GM23338 (cell line): ENCODE measurements at regions not wholly inside any gene's neighbourhood (a gene's known extent, or its start where the extent isn't known, plus 50 kb on each side); places are given as distances from the start of the nearest gene placed in this dataset.

Experiments used
- ATAC-seq: fragments of 200-7000 bp; cut with Tn5 transposase; 3 replicates; pipeline ENCODE4 v1.9.1; 2020
- DNase-seq: peaks from one replicate; pipeline ENCODE4 v3.0.0-alpha.2; 2015; ENCODE audit warnings: low spot score
- H2AFZ ChIP-seq: fragments of 200-600 bp; sonication (generic); 2 replicates; pipeline ENCODE4 v1.8.0; 2016; ENCODE audit warnings: antibody characterized with exemption, mild to moderate bottlenecking, moderate library complexity
- H3F3A ChIP-seq: fragments of 200-600 bp; sonication (generic); replicated peaks from 2 replicates; pipeline ENCODE4 v1.8.0; 2017; ENCODE audit warnings: antibody characterized with exemption, mixed run types, low read depth
- H3K27ac ChIP-seq: fragments of 200-600 bp; sonication (generic); 2 replicates; pipeline ENCODE4 v1.6.1; 2016; ENCODE audit warnings: low read depth
- H3K27me3 ChIP-seq: fragments of 200-600 bp; sonication (generic); 2 replicates; pipeline ENCODE4 v1.8.0; 2016; ENCODE audit warnings: mild to moderate bottlenecking, mixed run types, moderate library complexity; ENCODE audit not compliant: insufficient read depth
- H3K36me3 ChIP-seq: fragments of 200-600 bp; sonication (generic); 2 replicates; pipeline ENCODE4 v1.8.0; 2016; ENCODE audit warnings: mild to moderate bottlenecking; ENCODE audit not compliant: insufficient read depth
- H3K4me1 ChIP-seq: fragments of 200-600 bp; sonication (generic); 2 replicates; pipeline ENCODE4 v1.8.0; 2016; ENCODE audit warnings: mild to moderate bottlenecking, moderate library complexity; ENCODE audit not compliant: insufficient read depth
- H3K4me2 ChIP-seq: fragments of 200-600 bp; sonication (generic); 2 replicates; pipeline ENCODE4 v1.7.1; 2017; ENCODE audit warnings: mixed run types
- H3K4me3 ChIP-seq: fragments of 200-600 bp; sonication (generic); 2 replicates; pipeline ENCODE4 v1.6.1; 2016; ENCODE audit warnings: mixed run types
- H3K79me2 ChIP-seq: fragments of 200-600 bp; sonication (generic); replicated peaks from 2 replicates; pipeline ENCODE4 v1.8.0; 2017; ENCODE audit warnings: mild to moderate bottlenecking; ENCODE audit not compliant: insufficient read depth
- H3K9me2 ChIP-seq: fragments of 200-600 bp; sonication (generic); 2 replicates; pipeline ENCODE4 v1.8.0; 2017; ENCODE audit not compliant: insufficient read depth
- H4K20me1 ChIP-seq: fragments of 200-600 bp; sonication (generic); replicated peaks from 2 replicates; pipeline ENCODE4 v1.8.0; 2017; ENCODE audit warnings: mild to moderate bottlenecking; ENCODE audit not compliant: insufficient read depth
- H3K27ac Mint-ChIP-seq: 2 replicates; pipeline ENCODE4 v1.8.0; 2020; ENCODE audit warnings: inconsistent platforms, mild to moderate bottlenecking, moderate library complexity, mixed read lengths
- H3K27me3 Mint-ChIP-seq: 3 replicates; pipeline ENCODE4 v1.8.0; 2022; ENCODE audit warnings: low read depth, mild to moderate bottlenecking, moderate library complexity, mixed read lengths, inconsistent platforms; ENCODE audit not compliant: insufficient read depth, poor library complexity
- H3K36me3 Mint-ChIP-seq: 3 replicates; pipeline ENCODE4 v1.8.0; 2021; ENCODE audit warnings: low read depth, mild to moderate bottlenecking, inconsistent platforms, moderate library complexity, mixed read lengths
- H3K4me1 Mint-ChIP-seq: 3 replicates; pipeline ENCODE4 v1.8.0; 2020; ENCODE audit warnings: mild to moderate bottlenecking, inconsistent platforms, mixed read lengths
- H3K4me3 Mint-ChIP-seq: 3 replicates; pipeline ENCODE4 v1.8.0; 2021; ENCODE audit warnings: moderate library complexity, mild to moderate bottlenecking, inconsistent platforms, mixed read lengths
- H3K9me3 Mint-ChIP-seq: 3 replicates; pipeline ENCODE4 v1.8.0; 2020; ENCODE audit warnings: moderate library complexity, mild to moderate bottlenecking, inconsistent platforms, mixed read lengths
- CREB1 ChIP-seq: fragments of 250-450 bp; sonication (Bioruptor Pico); IDR thresholded peaks from 2 replicates; pipeline ENCODE4 v1.5.0; 2020; ENCODE audit warnings: low read depth, mild to moderate bottlenecking, moderate library complexity
- EZH2 ChIP-seq: fragments of 200-600 bp; sonication (generic); IDR thresholded peaks from one replicate; pipeline ENCODE4 v1.8.0; 2017; ENCODE audit warnings: antibody characterized with exemption, mild to moderate bottlenecking, low read depth; ENCODE audit not compliant: unreplicated experiment
- EZH2phosphoT487 ChIP-seq: fragments of 200-600 bp; sonication (generic); IDR thresholded peaks from one replicate; pipeline ENCODE4 v1.8.1; 2018; ENCODE audit warnings: antibody characterized with exemption; ENCODE audit not compliant: unreplicated experiment
- JUNB ChIP-seq: IDR thresholded peaks from one replicate; pipeline ENCODE4 v1.6.1; 2016; ENCODE audit warnings: antibody characterized with exemption; ENCODE audit not compliant: unreplicated experiment
- NANOG ChIP-seq: IDR thresholded peaks from 2 replicates; pipeline ENCODE4 v1.6.1; 2016; ENCODE audit warnings: antibody characterized with exemption, borderline replicate concordance
- POLR2AphosphoS5 ChIP-seq: IDR thresholded peaks from 2 replicates; pipeline ENCODE4 v1.6.1; 2016; ENCODE audit warnings: antibody characterized with exemption, low read depth
- STAT1 ChIP-seq: IDR thresholded peaks from one replicate; pipeline ENCODE4 v1.6.1; 2016; ENCODE audit warnings: antibody characterized with exemption; ENCODE audit not compliant: unreplicated experiment
- ZNF114 ChIP-seq: fragments of 250-450 bp; sonication (Bioruptor Pico); IDR thresholded peaks from 2 replicates; pipeline ENCODE4 v1.5.0; 2020; ENCODE audit warnings: mild to moderate bottlenecking, moderate library complexity
- ZNF331 ChIP-seq: fragments of 250-450 bp; sonication (Bioruptor Pico); IDR thresholded peaks from 2 replicates; pipeline ENCODE4 v1.5.0; 2020; ENCODE audit warnings: low read depth, mild to moderate bottlenecking, moderate library complexity
- TF ChIP-seq, protein P1 (sequence below): fragments of 250-450 bp; sonication (Bioruptor Pico); IDR thresholded peaks from 2 replicates; pipeline ENCODE4 v1.5.0; 2020; ENCODE audit warnings: mild to moderate bottlenecking, moderate library complexity
- TF ChIP-seq, protein P2 (sequence below): IDR thresholded peaks from one replicate; pipeline ENCODE4 v1.6.1; 2018; ENCODE audit warnings: antibody characterized with exemption; ENCODE audit not compliant: unreplicated experiment
- TF ChIP-seq, protein P3 (sequence below): IDR thresholded peaks from 2 replicates; pipeline ENCODE4 v1.6.1; 2016; ENCODE audit warnings: antibody characterized with exemption
- TF ChIP-seq, protein P4 (sequence below), 2 experiments: fragments of 200-600 bp in 1 of 2; sonication (generic) in 1 of 2; conservative IDR thresholded peaks; 2 replicates each; pipeline versions ENCODE4 v1.5.1 to v1.6.1; 2016 to 2017; ENCODE audit warnings: antibody characterized with exemption in 2 of 2, low read depth in 2 of 2, mild to moderate bottlenecking in 2 of 2, moderate library complexity in 1 of 2

DNA sequence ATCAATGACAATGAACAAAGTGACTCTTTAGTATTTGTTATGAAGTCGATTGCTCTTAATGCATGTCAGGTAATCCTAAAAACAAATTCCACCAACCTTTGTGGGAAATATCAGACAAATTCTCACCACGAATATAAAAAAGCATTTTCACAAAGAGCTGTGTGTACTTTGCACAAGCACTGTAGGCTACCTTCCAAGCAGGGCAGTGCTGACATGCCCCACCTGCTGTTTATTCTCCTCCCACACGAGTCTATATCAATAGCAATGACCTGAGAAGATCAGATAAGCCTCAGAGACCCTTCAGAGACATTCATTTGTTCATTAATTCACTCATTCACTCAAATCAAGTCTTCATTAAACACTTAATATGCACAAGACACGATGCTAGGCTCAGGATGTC is 469.1 kb downstream of the ZSWIM6 start:
- H3K79me2 ChIP-seq: no peaks in the 10 kb centered on the region
- no peak overlapping the region for H3K27ac Mint-ChIP-seq
- ATAC-seq (no peak), DNase-seq (no peak)
- H3K4me2 ChIP-seq: no peak overlapping the region
- H2AFZ ChIP-seq: no peak overlapping the region
- H3F3A ChIP-seq: no peaks in the 10 kb centered on the region
- H3K9me2 ChIP-seq: peaks cover 5% of the 10 kb centered on the region; the same call in 1 of the 2 replicates
- H3K4me1 ChIP-seq: no peaks in the 10 kb centered on the region
- peaks cover 2% of the 10 kb centered on the region for H3K27me3 Mint-ChIP-seq
- TF ChIP-seq, protein P1, sequence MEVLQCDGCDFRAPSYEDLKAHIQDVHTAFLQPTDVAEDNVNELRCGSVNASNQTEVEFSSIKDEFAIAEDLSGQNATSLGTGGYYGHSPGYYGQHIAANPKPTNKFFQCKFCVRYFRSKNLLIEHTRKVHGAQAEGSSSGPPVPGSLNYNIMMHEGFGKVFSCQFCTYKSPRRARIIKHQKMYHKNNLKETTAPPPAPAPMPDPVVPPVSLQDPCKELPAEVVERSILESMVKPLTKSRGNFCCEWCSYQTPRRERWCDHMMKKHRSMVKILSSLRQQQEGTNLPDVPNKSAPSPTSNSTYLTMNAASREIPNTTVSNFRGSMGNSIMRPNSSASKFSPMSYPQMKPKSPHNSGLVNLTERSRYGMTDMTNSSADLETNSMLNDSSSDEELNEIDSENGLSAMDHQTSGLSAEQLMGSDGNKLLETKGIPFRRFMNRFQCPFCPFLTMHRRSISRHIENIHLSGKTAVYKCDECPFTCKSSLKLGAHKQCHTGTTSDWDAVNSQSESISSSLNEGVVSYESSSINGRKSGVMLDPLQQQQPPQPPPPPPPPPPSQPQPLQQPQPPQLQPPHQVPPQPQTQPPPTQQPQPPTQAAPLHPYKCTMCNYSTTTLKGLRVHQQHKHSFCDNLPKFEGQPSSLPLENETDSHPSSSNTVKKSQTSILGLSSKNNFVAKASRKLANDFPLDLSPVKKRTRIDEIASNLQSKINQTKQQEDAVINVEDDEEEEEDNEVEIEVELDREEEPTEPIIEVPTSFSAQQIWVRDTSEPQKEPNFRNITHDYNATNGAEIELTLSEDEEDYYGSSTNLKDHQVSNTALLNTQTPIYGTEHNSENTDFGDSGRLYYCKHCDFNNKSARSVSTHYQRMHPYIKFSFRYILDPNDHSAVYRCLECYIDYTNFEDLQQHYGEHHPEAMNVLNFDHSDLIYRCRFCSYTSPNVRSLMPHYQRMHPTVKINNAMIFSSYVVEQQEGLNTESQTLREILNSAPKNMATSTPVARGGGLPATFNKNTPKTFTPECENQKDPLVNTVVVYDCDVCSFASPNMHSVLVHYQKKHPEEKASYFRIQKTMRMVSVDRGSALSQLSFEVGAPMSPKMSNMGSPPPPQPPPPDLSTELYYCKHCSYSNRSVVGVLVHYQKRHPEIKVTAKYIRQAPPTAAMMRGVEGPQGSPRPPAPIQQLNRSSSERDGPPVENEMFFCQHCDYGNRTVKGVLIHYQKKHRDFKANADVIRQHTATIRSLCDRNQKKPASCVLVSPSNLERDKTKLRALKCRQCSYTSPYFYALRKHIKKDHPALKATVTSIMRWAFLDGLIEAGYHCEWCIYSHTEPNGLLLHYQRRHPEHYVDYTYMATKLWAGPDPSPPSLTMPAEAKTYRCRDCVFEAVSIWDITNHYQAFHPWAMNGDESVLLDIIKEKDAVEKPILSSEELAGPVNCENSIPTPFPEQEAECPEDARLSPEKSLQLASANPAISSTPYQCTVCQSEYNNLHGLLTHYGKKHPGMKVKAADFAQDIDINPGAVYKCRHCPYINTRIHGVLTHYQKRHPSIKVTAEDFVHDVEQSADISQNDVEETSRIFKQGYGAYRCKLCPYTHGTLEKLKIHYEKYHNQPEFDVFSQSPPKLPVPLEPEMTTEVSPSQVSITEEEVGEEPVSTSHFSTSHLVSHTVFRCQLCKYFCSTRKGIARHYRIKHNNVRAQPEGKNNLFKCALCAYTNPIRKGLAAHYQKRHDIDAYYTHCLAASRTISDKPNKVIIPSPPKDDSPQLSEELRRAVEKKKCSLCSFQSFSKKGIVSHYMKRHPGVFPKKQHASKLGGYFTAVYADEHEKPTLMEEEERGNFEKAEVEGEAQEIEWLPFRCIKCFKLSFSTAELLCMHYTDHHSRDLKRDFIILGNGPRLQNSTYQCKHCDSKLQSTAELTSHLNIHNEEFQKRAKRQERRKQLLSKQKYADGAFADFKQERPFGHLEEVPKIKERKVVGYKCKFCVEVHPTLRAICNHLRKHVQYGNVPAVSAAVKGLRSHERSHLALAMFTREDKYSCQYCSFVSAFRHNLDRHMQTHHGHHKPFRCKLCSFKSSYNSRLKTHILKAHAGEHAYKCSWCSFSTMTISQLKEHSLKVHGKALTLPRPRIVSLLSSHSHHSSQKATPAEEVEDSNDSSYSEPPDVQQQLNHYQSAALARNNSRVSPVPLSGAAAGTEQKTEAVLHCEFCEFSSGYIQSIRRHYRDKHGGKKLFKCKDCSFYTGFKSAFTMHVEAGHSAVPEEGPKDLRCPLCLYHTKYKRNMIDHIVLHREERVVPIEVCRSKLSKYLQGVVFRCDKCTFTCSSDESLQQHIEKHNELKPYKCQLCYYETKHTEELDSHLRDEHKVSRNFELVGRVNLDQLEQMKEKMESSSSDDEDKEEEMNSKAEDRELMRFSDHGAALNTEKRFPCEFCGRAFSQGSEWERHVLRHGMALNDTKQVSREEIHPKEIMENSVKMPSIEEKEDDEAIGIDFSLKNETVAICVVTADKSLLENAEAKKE: no peak
- TF ChIP-seq POLR2AphosphoS5 (no peak), ZNF331 (CRISPR knock-in tag) (no peak), JUNB (no peak), EZH2 (no peak), STAT1 (no peak), ZNF114 (CRISPR knock-in tag) (no peak), CREB1 (CRISPR knock-in tag) (no peak), EZH2phosphoT487 (no peak), NANOG (no peak)
- TF ChIP-seq, protein P2, sequence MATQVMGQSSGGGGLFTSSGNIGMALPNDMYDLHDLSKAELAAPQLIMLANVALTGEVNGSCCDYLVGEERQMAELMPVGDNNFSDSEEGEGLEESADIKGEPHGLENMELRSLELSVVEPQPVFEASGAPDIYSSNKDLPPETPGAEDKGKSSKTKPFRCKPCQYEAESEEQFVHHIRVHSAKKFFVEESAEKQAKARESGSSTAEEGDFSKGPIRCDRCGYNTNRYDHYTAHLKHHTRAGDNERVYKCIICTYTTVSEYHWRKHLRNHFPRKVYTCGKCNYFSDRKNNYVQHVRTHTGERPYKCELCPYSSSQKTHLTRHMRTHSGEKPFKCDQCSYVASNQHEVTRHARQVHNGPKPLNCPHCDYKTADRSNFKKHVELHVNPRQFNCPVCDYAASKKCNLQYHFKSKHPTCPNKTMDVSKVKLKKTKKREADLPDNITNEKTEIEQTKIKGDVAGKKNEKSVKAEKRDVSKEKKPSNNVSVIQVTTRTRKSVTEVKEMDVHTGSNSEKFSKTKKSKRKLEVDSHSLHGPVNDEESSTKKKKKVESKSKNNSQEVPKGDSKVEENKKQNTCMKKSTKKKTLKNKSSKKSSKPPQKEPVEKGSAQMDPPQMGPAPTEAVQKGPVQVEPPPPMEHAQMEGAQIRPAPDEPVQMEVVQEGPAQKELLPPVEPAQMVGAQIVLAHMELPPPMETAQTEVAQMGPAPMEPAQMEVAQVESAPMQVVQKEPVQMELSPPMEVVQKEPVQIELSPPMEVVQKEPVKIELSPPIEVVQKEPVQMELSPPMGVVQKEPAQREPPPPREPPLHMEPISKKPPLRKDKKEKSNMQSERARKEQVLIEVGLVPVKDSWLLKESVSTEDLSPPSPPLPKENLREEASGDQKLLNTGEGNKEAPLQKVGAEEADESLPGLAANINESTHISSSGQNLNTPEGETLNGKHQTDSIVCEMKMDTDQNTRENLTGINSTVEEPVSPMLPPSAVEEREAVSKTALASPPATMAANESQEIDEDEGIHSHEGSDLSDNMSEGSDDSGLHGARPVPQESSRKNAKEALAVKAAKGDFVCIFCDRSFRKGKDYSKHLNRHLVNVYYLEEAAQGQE: no peak
- TF ChIP-seq, protein P3, sequence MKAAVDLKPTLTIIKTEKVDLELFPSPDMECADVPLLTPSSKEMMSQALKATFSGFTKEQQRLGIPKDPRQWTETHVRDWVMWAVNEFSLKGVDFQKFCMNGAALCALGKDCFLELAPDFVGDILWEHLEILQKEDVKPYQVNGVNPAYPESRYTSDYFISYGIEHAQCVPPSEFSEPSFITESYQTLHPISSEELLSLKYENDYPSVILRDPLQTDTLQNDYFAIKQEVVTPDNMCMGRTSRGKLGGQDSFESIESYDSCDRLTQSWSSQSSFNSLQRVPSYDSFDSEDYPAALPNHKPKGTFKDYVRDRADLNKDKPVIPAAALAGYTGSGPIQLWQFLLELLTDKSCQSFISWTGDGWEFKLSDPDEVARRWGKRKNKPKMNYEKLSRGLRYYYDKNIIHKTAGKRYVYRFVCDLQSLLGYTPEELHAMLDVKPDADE: no peak
- TF ChIP-seq, protein P4, sequence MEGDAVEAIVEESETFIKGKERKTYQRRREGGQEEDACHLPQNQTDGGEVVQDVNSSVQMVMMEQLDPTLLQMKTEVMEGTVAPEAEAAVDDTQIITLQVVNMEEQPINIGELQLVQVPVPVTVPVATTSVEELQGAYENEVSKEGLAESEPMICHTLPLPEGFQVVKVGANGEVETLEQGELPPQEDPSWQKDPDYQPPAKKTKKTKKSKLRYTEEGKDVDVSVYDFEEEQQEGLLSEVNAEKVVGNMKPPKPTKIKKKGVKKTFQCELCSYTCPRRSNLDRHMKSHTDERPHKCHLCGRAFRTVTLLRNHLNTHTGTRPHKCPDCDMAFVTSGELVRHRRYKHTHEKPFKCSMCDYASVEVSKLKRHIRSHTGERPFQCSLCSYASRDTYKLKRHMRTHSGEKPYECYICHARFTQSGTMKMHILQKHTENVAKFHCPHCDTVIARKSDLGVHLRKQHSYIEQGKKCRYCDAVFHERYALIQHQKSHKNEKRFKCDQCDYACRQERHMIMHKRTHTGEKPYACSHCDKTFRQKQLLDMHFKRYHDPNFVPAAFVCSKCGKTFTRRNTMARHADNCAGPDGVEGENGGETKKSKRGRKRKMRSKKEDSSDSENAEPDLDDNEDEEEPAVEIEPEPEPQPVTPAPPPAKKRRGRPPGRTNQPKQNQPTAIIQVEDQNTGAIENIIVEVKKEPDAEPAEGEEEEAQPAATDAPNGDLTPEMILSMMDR (conservative IDR thresholded peaks at IDR 0.05; ENCODE audit: low read depth in 2 of 2): no peak
- H3K9me3 Mint-ChIP-seq: no peaks in the 10 kb centered on the region
- no peaks in the 10 kb centered on the region for H3K36me3 ChIP-seq
- no peaks in the 10 kb centered on the region for H3K36me3 Mint-ChIP-seq
- H3K4me3 ChIP-seq: no peak overlapping the region
- no peaks in the 10 kb centered on the region for H4K20me1 ChIP-seq
- no peaks in the 10 kb centered on the region for H3K27me3 ChIP-seq
- no peak overlapping the region for H3K4me3 Mint-ChIP-seq
- H3K4me1 Mint-ChIP-seq: no peaks in the 10 kb centered on the region
- no peak overlapping the region for H3K27ac ChIP-seq
